ENCODE measurements at regions not wholly inside any gene's neighbourhood (a gene's known extent, or its start where the extent isn't known, plus 50 kb on each side); places are given as distances from the start of the nearest gene placed in this dataset.

- TF ChIP-seq CTCF (IDR thresholded peaks at IDR 0.05; ENCODE audit: poor library complexity, severe bottlenecking) (no peak), EZH2 (IDR thresholded peaks at IDR 0.05; ENCODE audit: borderline replicate concordance, insufficient read depth, low read length, poor library complexity, severe bottlenecking) (no peak), REST (IDR thresholded peaks at IDR 0.05; ENCODE audit: borderline replicate concordance) (no peak), TAF1 (IDR thresholded peaks at IDR 0.05; ENCODE audit: low read depth) (no peak), POLR2AphosphoS5 (IDR thresholded peaks at IDR 0.05) (no peak), MXI1 (conservative IDR thresholded peaks at IDR 0.05; ENCODE audit: poor library complexity, severe bottlenecking) (no peak), RAD21 (conservative IDR thresholded peaks at IDR 0.05) (no peak), SMC3 (conservative IDR thresholded peaks at IDR 0.05; ENCODE audit: poor library complexity) (no peak)
Measured at GRCh38 chr16:54493594-54493993, 207.0 kb upstream of the IRX3 start.
